Endodermal cell (in vitro differentiated cells): ENCODE measurements at regions not wholly inside any gene's neighbourhood (a gene's known extent, or its start where the extent isn't known, plus 50 kb on each side); places are given as distances from the start of the nearest gene placed in this dataset.

ENCODE experiments used
- DNase-seq: peaks from one replicate; pipeline ENCODE4 v3.0.0-alpha.2; 2017
- H3K27ac ChIP-seq: 2 replicates; pipeline ENCODE4 v1.5.1; 2013; ENCODE audit warnings: mild to moderate bottlenecking, low read depth, low read length, moderate library complexity
- H3K27me3 ChIP-seq: 2 replicates; pipeline ENCODE4 v1.6.1; 2013; ENCODE audit warnings: mild to moderate bottlenecking, low read length, moderate library complexity; ENCODE audit not compliant: insufficient read depth, control insufficient read depth, poor library complexity, severe bottlenecking
- H3K36me3 ChIP-seq: 2 replicates; pipeline ENCODE4 v1.7.0; 2013; ENCODE audit warnings: mild to moderate bottlenecking, low read length, moderate library complexity; ENCODE audit not compliant: control insufficient read depth, insufficient read depth
- H3K4me1 ChIP-seq: one replicate; pipeline ENCODE4 v1.7.0; 2013; ENCODE audit warnings: low read length; ENCODE audit not compliant: control insufficient read depth, insufficient read depth
- H3K4me3 ChIP-seq: 2 replicates; pipeline ENCODE4 v1.5.1; 2013; ENCODE audit warnings: mild to moderate bottlenecking, low read length, moderate library complexity
- H3K9ac ChIP-seq: 2 replicates; pipeline ENCODE4 v1.6.1; 2013; ENCODE audit warnings: mild to moderate bottlenecking, low read length, moderate library complexity; ENCODE audit not compliant: poor library complexity, severe bottlenecking; ENCODE audit errors: extremely low read depth
- H3K9me3 ChIP-seq: 2 replicates; pipeline ENCODE4 v1.6.1; 2013; ENCODE audit warnings: mild to moderate bottlenecking, low read length, moderate library complexity; ENCODE audit not compliant: control insufficient read depth
- H3K27ac Mint-ChIP-seq: 2 replicates; pipeline ENCODE4 v1.8.0; 2020; ENCODE audit warnings: mixed read lengths
- H3K27me3 Mint-ChIP-seq: 2 replicates; pipeline ENCODE4 v1.8.0; 2021; ENCODE audit warnings: mild to moderate bottlenecking, mixed read lengths; ENCODE audit not compliant: insufficient read depth
- H3K36me3 Mint-ChIP-seq: 2 replicates; pipeline ENCODE4 v1.8.0; 2020; ENCODE audit warnings: low read depth, mixed read lengths
- H3K4me1 Mint-ChIP-seq: 2 replicates; pipeline ENCODE4 v1.8.0; 2020; ENCODE audit warnings: mixed read lengths
- H3K4me3 Mint-ChIP-seq: 2 replicates; pipeline ENCODE4 v1.8.0; 2020; ENCODE audit warnings: mild to moderate bottlenecking, moderate library complexity, mixed read lengths
- H3K9me3 Mint-ChIP-seq: 2 replicates; pipeline ENCODE4 v1.8.0; 2020; ENCODE audit warnings: mild to moderate bottlenecking, mixed read lengths
- CTCF ChIP-seq: fragments of 200-600 bp; sonication (generic); conservative IDR thresholded peaks from 2 replicates; pipeline ENCODE4 v1.5.0; 2021; ENCODE audit warnings: antibody characterized with exemption, mild to moderate bottlenecking
- WGBS, 2 experiments: methylation state at CpG; one replicate each; pipeline versions ENCODE4 v1.1.5 to v1.1.7; 2013; ENCODE audit warnings: missing lambda C conversion rate in 2 of 2, mixed read lengths in 1 of 2; ENCODE audit not compliant: insufficient coverage in 1 of 2, insufficient read length in 1 of 2; 5-methylcytosine and 5-hydroxymethylcytosine counted together

GRCh38 chr15:39125226-39125625, 455.7 kb upstream of the THBS1 start:
- 67 to 85% methylated on average over 2 of the region's 2 CpGs for WGBS, 2 experiments
- no peak overlapping the region for H3K4me3 Mint-ChIP-seq
- peaks cover 3% of the 10 kb centered on the region for H3K27me3 Mint-ChIP-seq
- no peaks in the 10 kb centered on the region for H3K36me3 Mint-ChIP-seq
- no peak overlapping the region for H3K27ac ChIP-seq
- no peaks in the 10 kb centered on the region for H3K27me3 ChIP-seq
- no peak overlapping the region for H3K9ac ChIP-seq
- no peak overlapping the region for H3K4me3 ChIP-seq
- TF ChIP-seq CTCF = no peak
- H3K9me3 Mint-ChIP-seq = no peaks in the 10 kb centered on the region
- no peak overlapping the region for H3K27ac Mint-ChIP-seq
- no peaks in the 10 kb centered on the region for H3K36me3 ChIP-seq
- H3K4me1 ChIP-seq = no peaks in the 10 kb centered on the region
- no peaks in the 10 kb centered on the region for H3K9me3 ChIP-seq
- peaks cover 10% of the 10 kb centered on the region for H3K4me1 Mint-ChIP-seq
- DNase-seq = no peak

GRCh38 chr15:39125904-39126303, 455.0 kb upstream of the THBS1 start:
- Mint-ChIP-seq H3K4me3 (no peak overlapping the region), H3K36me3 (no peaks in the 10 kb centered on the region), H3K9me3 (no peaks in the 10 kb centered on the region), H3K27ac (no peak overlapping the region), H3K27me3 (peaks cover 3% of the 10 kb centered on the region), H3K4me1 (peaks cover 10% of the 10 kb centered on the region)
- WGBS, 2 experiments = 39 to 67% methylated on average over 2 to 4 of the region's 4 CpGs
- Histone ChIP-seq H3K27ac (no peak overlapping the region), H3K9ac (no peak overlapping the region), H3K4me3 (no peak overlapping the region), H3K4me1 (no peaks in the 10 kb centered on the region), H3K36me3 (no peaks in the 10 kb centered on the region), H3K9me3 (no peaks in the 10 kb centered on the region), H3K27me3 (no peaks in the 10 kb centered on the region)
- peak; percentile 76 for DNase-seq
- peak; percentile 85 for TF ChIP-seq CTCF

GRCh38 chr15:39127151-39127790, 453.6 kb upstream of the THBS1 start:
- DNase-seq = no peak
- Histone ChIP-seq H3K27ac (no peak overlapping the region), H3K27me3 (no peaks in the 10 kb centered on the region), H3K9ac (no peak overlapping the region), H3K9me3 (no peaks in the 10 kb centered on the region), H3K4me3 (no peak overlapping the region), H3K4me1 (no peaks in the 10 kb centered on the region), H3K36me3 (no peaks in the 10 kb centered on the region)
- H3K4me1 Mint-ChIP-seq = peaks cover 10% of the 10 kb centered on the region
- no peaks in the 10 kb centered on the region for H3K36me3 Mint-ChIP-seq
- H3K9me3 Mint-ChIP-seq = no peaks in the 10 kb centered on the region
- TF ChIP-seq CTCF = no peak
- H3K27me3 Mint-ChIP-seq = no peaks in the 10 kb centered on the region
- H3K27ac Mint-ChIP-seq = no peak overlapping the region
- no peak overlapping the region for H3K4me3 Mint-ChIP-seq
- 94 to 100% methylated on average over 1 to 2 of the region's 2 CpGs for WGBS, 2 experiments
